SK-N-SH treated with all-trans-retinoic acid at 6 μM for 48 hours (cell line): ENCODE measurements at regions not wholly inside any gene's neighbourhood (a gene's known extent, or its start where the extent isn't known, plus 50 kb on each side); places are given as distances from the start of the nearest gene placed in this dataset.

Source experiments
- ATAC-seq: fragments of 200-7000 bp; cut with Tn5 transposase; 3 replicates; pipeline ENCODE4 v1.9.1; 2020; ENCODE audit warnings: mild to moderate bottlenecking, moderate library complexity
- ARNTL ChIP-seq: fragments of 450-650 bp; formaldehyde crosslinking; IDR thresholded peaks from 2 replicates; pipeline ENCODE4 v1.5.0; 2020; ENCODE audit warnings: low read depth, mild to moderate bottlenecking, moderate library complexity, borderline replicate concordance
- BACH2 ChIP-seq: fragments of 250-450 bp; sonication (Bioruptor Pico); IDR thresholded peaks from 2 replicates; pipeline ENCODE4 v1.9.0; 2021; ENCODE audit warnings: mild to moderate bottlenecking, borderline replicate concordance
- CSDC2 ChIP-seq: fragments of 250-450 bp; sonication (Bioruptor Pico); IDR thresholded peaks from 2 replicates; pipeline ENCODE4 v1.5.0; 2020; ENCODE audit warnings: mild to moderate bottlenecking, moderate library complexity
- ESRRG ChIP-seq: fragments of 250-450 bp; sonication (Bioruptor Pico); IDR thresholded peaks from 2 replicates; pipeline ENCODE4 v1.6.1; 2021; ENCODE audit warnings: mild to moderate bottlenecking
- GLIS3 ChIP-seq: fragments of 250-450 bp; sonication (Bioruptor Pico); IDR thresholded peaks from 2 replicates; pipeline ENCODE4 v1.5.0; 2020; ENCODE audit warnings: mild to moderate bottlenecking, moderate library complexity
- ISL1 ChIP-seq: fragments of 250-450 bp; sonication (Bioruptor Pico); IDR thresholded peaks from 2 replicates; pipeline ENCODE4 v2.1.2; 2022; ENCODE audit warnings: mild to moderate bottlenecking, moderate library complexity
- OSR1 ChIP-seq: fragments of 250-450 bp; sonication (Bioruptor Pico); IDR thresholded peaks from 2 replicates; pipeline ENCODE4 v1.8.0; 2022; ENCODE audit warnings: moderate library complexity, mild to moderate bottlenecking, inconsistent platforms
- PPARA ChIP-seq: fragments of 250-450 bp; sonication (Bioruptor Pico); IDR thresholded peaks from 2 replicates; pipeline ENCODE4 v1.5.0; 2020; ENCODE audit warnings: mild to moderate bottlenecking, borderline replicate concordance
- RARB ChIP-seq: fragments of 250-450 bp; sonication (Bioruptor Pico); IDR thresholded peaks from 2 replicates; pipeline ENCODE4 v1.8.0; 2021; ENCODE audit warnings: mild to moderate bottlenecking, moderate library complexity
- SNAI2 ChIP-seq: fragments of 250-450 bp; sonication (Bioruptor Pico); IDR thresholded peaks from 2 replicates; pipeline ENCODE4 v1.5.0; 2020; ENCODE audit warnings: mild to moderate bottlenecking, moderate library complexity
- TCF4 ChIP-seq: fragments of 250-450 bp; sonication (Bioruptor Pico); IDR thresholded peaks from 2 replicates; pipeline ENCODE4 v1.8.0; 2021; ENCODE audit warnings: mild to moderate bottlenecking, moderate library complexity, borderline replicate concordance
- TOX ChIP-seq: fragments of 250-450 bp; sonication (Bioruptor Pico); IDR thresholded peaks from 2 replicates; pipeline ENCODE4 v1.8.0; 2021; ENCODE audit warnings: mild to moderate bottlenecking, moderate library complexity, borderline replicate concordance
- TSHZ2 ChIP-seq: fragments of 250-450 bp; sonication (Bioruptor Pico); IDR thresholded peaks from 2 replicates; pipeline ENCODE4 v1.5.0; 2020; ENCODE audit warnings: mild to moderate bottlenecking, moderate library complexity
- ZC3H10 ChIP-seq: fragments of 250-450 bp; sonication (Bioruptor Pico); IDR thresholded peaks from 2 replicates; pipeline ENCODE4 v1.5.1; 2021; ENCODE audit warnings: mild to moderate bottlenecking, moderate library complexity
- ZFP3 ChIP-seq: fragments of 250-450 bp; sonication (Bioruptor Pico); IDR thresholded peaks from 2 replicates; pipeline ENCODE4 v1.5.0; 2020; ENCODE audit warnings: mild to moderate bottlenecking, moderate library complexity
- ZFP30 ChIP-seq: fragments of 450-650 bp; formaldehyde crosslinking; IDR thresholded peaks from 2 replicates; pipeline ENCODE4 v1.5.0; 2022; ENCODE audit warnings: mild to moderate bottlenecking, moderate library complexity
- ZNF565 ChIP-seq: fragments of 450-650 bp; formaldehyde crosslinking; conservative IDR thresholded peaks from 2 replicates; pipeline ENCODE4 v1.5.0; 2020; ENCODE audit warnings: low read depth, mild to moderate bottlenecking, moderate library complexity
- TF ChIP-seq, protein P1 (sequence below): fragments of 250-450 bp; sonication (Bioruptor Pico); IDR thresholded peaks from 2 replicates; pipeline ENCODE4 v1.5.1; 2020; ENCODE audit warnings: low read depth, mild to moderate bottlenecking, moderate library complexity
- TF ChIP-seq, protein P2 (sequence below): fragments of 250-450 bp; sonication (Bioruptor Pico); IDR thresholded peaks from 2 replicates; pipeline ENCODE4 v1.8.0; 2021; ENCODE audit warnings: low read depth, mild to moderate bottlenecking, moderate library complexity, borderline replicate concordance
- TF ChIP-seq, protein P3 (sequence below): fragments of 250-450 bp; sonication (Bioruptor Pico); IDR thresholded peaks from 2 replicates; pipeline ENCODE4 v1.8.0; 2020; ENCODE audit warnings: mild to moderate bottlenecking, moderate library complexity, borderline replicate concordance

GRCh38 chr17:77872199-77872598, 86.3 kb upstream of the TNRC6C start:
- ATAC-seq = no peak
- no peak for TF ChIP-seq OSR1 (CRISPR knock-in tag)
- TF ChIP-seq SNAI2 = no peak
- no peak for TF ChIP-seq ZFP30 (CRISPR knock-in tag)
- no peak for TF ChIP-seq PPARA (CRISPR knock-in tag)
- TF ChIP-seq CSDC2 = no peak
- TF ChIP-seq, protein P1, sequence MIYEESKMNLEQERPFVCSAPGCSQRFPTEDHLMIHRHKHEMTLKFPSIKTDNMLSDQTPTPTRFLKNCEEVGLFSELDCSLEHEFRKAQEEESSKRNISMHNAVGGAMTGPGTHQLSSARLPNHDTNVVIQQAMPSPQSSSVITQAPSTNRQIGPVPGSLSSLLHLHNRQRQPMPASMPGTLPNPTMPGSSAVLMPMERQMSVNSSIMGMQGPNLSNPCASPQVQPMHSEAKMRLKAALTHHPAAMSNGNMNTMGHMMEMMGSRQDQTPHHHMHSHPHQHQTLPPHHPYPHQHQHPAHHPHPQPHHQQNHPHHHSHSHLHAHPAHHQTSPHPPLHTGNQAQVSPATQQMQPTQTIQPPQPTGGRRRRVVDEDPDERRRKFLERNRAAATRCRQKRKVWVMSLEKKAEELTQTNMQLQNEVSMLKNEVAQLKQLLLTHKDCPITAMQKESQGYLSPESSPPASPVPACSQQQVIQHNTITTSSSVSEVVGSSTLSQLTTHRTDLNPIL (CRISPR knock-in tag) = no peak
- no peak for TF ChIP-seq ZC3H10 (CRISPR knock-in tag)
- no peak for TF ChIP-seq ZNF565 (CRISPR knock-in tag)
- TF ChIP-seq GLIS3 (CRISPR knock-in tag) = no peak
- TF ChIP-seq, protein P2, sequence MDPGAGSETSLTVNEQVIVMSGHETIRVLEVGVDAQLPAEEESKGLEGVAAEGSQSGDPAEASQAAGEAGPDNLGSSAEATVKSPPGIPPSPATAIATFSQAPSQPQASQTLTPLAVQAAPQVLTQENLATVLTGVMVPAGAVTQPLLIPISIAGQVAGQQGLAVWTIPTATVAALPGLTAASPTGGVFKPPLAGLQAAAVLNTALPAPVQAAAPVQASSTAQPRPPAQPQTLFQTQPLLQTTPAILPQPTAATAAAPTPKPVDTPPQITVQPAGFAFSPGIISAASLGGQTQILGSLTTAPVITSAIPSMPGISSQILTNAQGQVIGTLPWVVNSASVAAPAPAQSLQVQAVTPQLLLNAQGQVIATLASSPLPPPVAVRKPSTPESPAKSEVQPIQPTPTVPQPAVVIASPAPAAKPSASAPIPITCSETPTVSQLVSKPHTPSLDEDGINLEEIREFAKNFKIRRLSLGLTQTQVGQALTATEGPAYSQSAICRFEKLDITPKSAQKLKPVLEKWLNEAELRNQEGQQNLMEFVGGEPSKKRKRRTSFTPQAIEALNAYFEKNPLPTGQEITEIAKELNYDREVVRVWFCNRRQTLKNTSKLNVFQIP (CRISPR knock-in tag) = no peak
- TF ChIP-seq, protein P3, sequence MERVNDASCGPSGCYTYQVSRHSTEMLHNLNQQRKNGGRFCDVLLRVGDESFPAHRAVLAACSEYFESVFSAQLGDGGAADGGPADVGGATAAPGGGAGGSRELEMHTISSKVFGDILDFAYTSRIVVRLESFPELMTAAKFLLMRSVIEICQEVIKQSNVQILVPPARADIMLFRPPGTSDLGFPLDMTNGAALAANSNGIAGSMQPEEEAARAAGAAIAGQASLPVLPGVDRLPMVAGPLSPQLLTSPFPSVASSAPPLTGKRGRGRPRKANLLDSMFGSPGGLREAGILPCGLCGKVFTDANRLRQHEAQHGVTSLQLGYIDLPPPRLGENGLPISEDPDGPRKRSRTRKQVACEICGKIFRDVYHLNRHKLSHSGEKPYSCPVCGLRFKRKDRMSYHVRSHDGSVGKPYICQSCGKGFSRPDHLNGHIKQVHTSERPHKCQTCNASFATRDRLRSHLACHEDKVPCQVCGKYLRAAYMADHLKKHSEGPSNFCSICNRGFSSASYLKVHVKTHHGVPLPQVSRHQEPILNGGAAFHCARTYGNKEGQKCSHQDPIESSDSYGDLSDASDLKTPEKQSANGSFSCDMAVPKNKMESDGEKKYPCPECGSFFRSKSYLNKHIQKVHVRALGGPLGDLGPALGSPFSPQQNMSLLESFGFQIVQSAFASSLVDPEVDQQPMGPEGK = no peak
- TF ChIP-seq ISL1 (CRISPR knock-in tag) = no peak
- no peak for TF ChIP-seq BACH2 (CRISPR knock-in tag)
- no peak for TF ChIP-seq ZFP3 (CRISPR knock-in tag)
- no peak for TF ChIP-seq RARB (CRISPR knock-in tag)
- no peak for TF ChIP-seq TSHZ2 (CRISPR knock-in tag)
- TF ChIP-seq ARNTL (CRISPR knock-in tag) = no peak
- TF ChIP-seq TOX (CRISPR knock-in tag) = no peak
- TF ChIP-seq TCF4 (CRISPR knock-in tag) = no peak

DNA sequence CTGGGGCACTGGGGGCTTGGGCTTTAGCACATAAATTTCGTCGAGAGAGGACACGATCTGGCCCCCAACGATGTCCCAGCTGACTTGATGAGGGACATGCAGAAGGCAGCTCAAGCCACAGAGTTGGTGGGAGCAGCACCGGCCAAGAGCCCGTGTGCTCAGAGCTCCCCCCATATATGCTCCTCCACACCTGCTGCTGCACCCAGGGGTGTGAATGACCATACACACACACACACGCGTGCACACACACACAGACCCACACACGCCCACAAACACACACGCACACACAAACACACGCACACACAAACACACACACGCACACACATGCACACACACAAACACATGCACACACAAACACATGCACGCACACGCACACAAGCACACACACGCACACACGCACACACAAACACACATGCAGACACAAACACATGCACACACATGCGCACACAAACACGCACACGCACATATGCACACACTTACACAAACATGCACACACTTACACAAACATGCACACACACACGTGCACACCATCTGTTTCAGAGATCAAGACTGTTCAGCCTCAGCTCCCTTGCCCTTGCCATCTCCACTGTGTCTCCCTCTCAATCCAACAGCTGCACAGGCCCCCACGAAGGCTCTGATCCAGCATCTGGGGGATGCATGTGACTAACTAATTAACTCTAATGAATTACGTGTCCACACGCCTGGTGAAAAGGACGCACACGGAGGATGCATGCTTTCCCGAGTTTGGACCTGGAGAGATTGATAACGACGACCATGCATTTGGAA, 85.6 kb upstream of the TNRC6C start:
- TF ChIP-seq ESRRG (CRISPR knock-in tag) (no peak), BACH2 (CRISPR knock-in tag) (no peak), TCF4 (CRISPR knock-in tag) (peak; percentile 69; the same call in 1 of the 2 replicates), ZFP30 (CRISPR knock-in tag) (no peak), ISL1 (CRISPR knock-in tag) (no peak)
- TF ChIP-seq, protein P3 = no peak
- TF ChIP-seq, protein P1 (CRISPR knock-in tag) = no peak
- TF ChIP-seq, protein P2 (CRISPR knock-in tag) = no peak
- ATAC-seq = no peak
